ENCODE measurements at regions not wholly inside any gene's neighbourhood (a gene's known extent, or its start where the extent isn't known, plus 50 kb on each side); places are given as distances from the start of the nearest gene placed in this dataset.
A peak's percentile ranks its signal among the peaks of the same experiment; 100 is the strongest.
"Not testable (repeated sequence)": the region's sequence is repeated elsewhere in the genome, so short reads cannot be mapped to it uniquely, and the experiment has no call there.

DNA sequence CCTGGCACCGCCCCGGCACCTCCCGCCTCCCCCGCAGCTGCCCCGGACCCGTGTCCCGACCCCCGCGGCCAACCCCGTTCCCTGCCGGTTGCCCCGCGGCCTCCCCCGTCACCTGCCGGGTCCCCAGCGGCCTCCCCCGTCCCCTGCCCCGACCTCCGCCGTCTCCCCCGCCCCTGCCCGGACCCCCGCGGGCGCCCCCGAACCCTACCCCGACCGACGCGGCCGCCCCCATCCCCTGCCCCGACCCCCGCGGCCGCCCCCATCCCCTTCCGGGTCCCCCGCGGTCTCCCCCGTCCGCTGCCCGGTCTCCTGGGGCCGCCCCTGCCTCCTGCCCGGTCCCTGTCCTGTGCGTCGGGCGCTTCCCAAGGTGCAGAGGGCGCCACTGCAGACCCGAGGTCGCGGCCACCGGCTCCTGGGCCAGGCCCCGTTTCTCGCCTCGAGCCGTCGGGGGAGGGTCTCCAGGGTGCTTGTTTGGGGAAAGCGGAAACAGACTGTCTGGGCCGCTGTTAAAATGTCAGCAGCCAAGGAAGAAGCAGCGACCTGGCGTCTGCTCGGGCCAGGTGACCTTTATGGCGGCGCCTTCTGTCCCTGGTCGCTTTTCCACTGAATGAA, 51.6 kb upstream of the APOD start:
- not testable (repeated sequence) for DNase-seq (ENCODE audit: low read depth in 2 of 2)

GRCh38 chr3:195634426-195635261, 50.9 kb upstream of the APOD start:
- peak in 1 of 2 donors; percentile 62 for DNase-seq (ENCODE audit: low read depth in 2 of 2)
